GM21423 (cell line): ENCODE measurements at regions not wholly inside any gene's neighbourhood (a gene's known extent, or its start where the extent isn't known, plus 50 kb on each side); places are given as distances from the start of the nearest gene placed in this dataset.
A peak's percentile ranks its signal among the peaks of the same experiment; 100 is the strongest.
"Not testable (repeated sequence)": the region's sequence is repeated elsewhere in the genome, so short reads cannot be mapped to it uniquely, and the experiment has no call there.

ENCODE experiments used
- ATAC-seq: cut with Tn5 transposase; IDR thresholded peaks from one replicate; pipeline ENCODE4 v1.9.1; 2021; ENCODE audit warnings: mild to moderate bottlenecking, moderate library complexity; ENCODE audit not compliant: unreplicated experiment

DNA sequence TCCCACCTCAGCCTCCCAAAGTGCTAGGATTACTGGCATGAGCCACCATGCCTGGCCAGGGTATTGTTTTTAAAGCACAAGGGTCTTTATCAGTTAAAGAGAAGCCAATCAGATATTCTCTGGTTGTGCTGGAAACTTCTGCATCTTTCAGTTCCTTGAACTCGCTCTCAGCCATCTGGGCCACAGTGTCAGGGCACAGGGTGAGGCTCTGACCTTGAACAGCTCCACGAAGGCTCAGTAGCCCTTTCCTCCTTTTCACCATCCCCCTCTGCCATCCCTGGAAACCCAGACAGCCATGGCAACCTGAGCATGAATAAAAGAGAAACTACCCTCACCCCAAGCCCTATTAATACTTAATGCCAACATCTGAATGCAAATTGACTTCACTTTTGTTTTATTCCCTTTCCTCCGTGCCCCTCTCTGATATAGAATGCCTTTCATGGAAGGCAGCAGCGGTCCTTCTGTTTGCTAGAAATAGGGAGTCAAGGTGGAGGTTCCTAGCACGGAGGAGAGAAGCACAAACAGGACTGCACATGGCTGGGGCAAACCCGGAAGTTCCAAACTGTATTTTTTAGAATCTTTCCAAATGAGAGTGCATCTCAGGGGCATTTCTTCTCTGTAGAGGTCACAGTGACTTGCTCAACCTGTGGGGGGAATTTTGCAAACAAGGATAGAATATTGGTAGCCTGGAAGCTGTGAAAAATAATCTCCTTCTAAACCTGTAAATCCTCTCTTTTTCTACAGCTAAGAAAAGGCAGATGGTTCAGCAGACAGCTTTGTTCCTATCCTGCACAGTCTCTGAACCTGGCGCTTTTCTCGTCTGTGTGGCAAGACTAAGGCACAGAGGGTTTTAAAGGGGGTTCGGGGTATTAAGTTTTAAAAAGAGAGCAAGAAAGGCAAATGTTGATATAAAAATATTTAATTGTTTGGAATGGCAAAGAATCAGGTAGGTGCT is 176.4 kb upstream of the RREB1 start:
- ATAC-seq: no peak

DNA sequence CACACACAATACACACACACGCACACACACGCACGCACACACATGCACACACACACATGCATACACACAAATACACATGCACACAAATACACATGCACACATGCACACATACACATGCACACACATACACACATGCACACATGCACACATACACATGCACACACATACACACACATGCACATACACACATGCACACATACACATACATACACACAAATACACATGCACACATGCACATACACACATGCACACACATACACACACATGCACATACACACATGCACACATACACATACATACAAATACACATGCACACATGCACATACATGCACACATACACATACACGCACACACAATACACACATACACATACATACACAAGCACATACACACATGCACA is 175.4 kb upstream of the RREB1 start:
- ATAC-seq: no peak

- ATAC-seq: no peak
These were observed 174.8 kb upstream of the RREB1 start for GRCh38 chr6:6932968-6933367.

GRCh38 chr6:6940031-6941025 is 167.4 kb upstream of the RREB1 start:
- no peak for ATAC-seq

DNA sequence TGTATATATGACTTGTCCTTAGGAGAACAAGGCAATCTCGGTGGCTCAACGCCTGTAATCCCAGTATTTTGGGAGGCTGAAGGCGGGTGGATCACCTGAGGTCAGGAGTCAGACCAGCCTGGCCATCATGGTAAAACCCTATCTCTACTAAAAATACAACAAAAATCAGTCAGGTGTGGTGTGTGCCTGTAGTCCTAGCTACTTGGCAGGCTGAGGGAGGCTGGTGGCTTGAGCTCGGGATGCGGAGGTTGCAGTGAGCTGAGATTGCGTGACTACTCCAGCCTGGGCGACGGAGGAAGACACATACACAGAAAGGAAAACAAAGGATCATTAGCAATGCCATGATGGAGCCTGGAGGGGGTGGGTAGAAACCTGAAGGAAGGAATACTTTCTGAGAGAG is 166.6 kb upstream of the RREB1 start:
- no peak for ATAC-seq

DNA sequence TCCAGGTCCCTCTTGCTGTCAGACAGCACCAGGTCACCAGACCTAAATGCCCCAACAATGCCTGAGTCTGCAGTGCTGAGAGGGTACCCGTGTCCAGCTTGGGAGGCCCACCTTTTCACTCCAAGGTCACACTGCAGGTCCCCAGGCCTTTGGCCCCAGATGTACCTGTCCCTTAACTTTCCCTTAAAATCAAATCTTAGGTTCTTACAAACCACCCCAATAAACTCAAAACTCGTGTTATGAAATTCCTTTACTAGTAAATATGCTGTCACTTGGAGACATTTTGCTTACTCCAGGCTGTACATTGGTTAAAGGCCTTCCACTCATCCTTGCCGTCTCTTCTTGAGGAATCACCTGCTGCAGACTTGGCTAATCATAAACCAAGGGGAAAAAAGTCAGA is 165.7 kb upstream of the RREB1 start:
- ATAC-seq: no peak

DNA sequence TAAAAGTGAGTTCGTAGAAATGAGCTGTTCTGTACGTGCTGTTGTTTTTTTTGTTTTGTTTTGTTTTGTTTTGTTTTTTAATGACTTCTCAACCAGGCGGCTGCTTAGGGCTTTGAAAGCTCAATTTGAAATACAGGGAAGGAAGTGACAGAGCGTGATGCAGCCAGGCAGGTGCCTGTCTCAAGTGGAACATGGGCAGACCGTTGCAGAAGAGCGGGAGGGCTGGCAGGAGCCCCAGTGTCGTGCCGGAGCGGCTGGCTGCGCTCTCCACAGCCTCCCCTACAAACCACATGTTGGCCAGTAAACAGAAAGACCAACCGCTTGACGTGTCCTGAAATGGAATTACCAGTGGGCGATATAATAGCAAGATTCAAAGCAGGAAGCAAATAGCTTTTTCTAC is 164.9 kb upstream of the RREB1 start:
- peak; percentile 83 for ATAC-seq

- ATAC-seq: no peak
These were observed 164.3 kb upstream of the RREB1 start for GRCh38 chr6:6943421-6943820.

- no peak for ATAC-seq
These were observed 161.3 kb upstream of the RREB1 start for GRCh38 chr6:6946206-6947155.

DNA sequence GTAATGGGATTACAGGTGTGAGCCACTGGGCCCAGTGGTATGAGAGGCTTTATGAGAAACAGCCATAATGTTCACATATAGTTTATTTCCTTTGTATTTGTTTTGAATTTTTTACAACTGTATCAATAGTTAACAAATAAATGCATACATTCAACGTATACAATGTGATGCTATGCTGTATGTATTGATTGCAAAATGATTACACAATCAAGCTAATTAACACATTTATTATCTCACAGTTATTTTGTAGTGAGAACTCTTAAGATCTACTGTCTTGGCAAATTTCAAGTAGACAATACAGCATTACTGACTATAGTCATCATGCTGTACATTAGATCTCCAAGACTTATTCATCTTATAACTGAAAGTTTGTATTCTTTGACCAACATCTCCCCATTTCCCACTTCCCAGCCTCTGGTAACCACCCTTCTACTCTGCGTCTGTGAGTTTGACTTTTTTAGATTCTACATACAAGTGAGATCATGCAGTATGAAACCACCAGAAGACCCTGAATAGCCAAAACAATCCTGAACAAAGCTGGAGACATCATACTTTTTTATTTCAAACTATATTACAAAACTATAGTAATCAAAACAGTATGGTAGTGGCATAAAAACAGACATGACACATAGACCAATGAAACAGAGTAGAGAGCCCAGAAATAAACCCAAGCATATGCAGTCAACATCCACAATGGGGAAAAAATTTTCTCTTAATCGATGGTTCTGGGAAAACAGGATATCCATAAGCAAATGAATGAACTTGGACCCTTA is 157.2 kb upstream of the RREB1 start:
- no peak for ATAC-seq

DNA sequence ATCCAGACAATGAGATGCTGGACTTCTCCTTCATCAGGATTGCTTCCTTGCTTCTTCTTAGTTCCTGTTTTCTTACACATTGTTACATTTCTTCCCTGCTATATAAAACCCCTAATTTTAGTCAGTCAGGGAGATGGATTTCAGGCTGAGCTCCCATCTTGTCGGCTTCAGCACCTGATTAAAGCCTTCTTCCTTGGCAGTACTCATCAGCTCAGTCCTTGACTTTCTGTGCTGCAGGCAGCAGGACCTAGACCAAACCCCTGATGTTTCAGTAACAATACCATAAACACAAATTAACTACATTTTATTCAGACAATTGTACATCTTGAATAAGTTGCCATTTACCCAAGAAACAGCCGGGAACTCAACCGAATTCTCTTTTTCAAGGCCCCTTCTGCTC is 156.4 kb upstream of the RREB1 start:
- ATAC-seq: no peak

DNA sequence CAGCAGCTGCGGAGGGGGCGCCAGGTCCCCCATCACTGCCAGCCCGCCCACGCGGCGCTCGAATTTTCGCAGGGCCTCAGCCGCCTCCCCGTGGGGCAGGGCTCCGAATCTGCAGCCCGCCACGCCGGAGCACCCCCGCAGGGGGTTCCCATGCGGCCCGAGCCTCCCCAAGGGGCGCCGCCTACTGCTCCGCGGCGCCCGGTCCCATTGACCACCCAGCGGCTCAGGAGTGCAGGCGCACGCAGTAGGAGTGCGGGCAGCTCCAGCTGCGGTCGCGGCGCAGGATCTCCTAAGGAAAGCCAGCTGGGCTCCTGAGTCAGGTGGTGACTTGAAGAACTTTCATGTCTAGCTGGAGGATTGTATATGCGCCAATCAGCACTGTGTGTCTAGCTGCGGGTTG is 155.3 kb upstream of the RREB1 start:
- no peak for ATAC-seq

- not testable (repeated sequence) for ATAC-seq
These were observed 154.8 kb upstream of the RREB1 start for GRCh38 chr6:6952927-6953326.

- ATAC-seq: no peak
These were observed 147.1 kb upstream of the RREB1 start for GRCh38 chr6:6960571-6961251.

DNA sequence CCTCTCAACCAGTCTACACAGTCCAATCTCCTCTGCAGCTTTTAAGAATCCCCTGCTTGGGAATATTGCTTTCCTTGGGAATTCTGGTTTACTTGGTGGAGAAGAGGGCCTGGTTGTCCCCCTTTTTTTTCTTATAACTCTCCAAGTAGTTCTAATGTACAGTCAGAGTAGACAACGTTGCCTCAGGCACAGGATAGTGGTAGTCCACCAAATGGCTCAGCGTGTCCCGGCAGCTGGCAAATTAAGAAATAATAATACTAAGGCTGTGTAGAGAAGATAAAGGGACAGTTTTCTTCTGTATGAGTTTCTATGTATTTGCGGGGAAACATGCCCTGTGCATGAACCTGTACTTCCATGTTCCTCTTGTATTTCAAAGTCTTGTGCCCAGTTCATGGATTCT is 145.7 kb upstream of the RREB1 start:
- ATAC-seq: no peak

- no peak for ATAC-seq
These were observed 145.1 kb upstream of the RREB1 start for GRCh38 chr6:6962699-6963098.

- not testable (repeated sequence) for ATAC-seq
These were observed 144.4 kb upstream of the RREB1 start for GRCh38 chr6:6963390-6963789.

DNA sequence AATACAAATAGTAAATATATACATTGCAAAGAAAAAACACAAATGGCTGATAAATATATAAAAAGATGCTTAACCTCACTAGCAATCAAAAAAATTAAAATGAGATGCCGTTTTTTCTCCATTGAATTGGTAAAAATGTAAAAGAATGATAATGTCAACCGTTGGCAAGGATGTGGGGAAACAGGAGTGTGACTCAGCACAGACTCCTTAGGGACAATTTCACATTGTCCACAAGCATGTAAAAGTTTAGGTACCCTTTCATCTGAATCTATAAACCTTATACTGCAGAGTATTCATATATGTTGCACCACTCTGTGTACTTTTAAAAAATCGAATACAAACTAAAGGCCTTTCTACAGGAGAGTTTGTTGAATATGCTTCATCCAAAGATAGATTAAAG is 143.1 kb upstream of the RREB1 start:
- ATAC-seq: no peak

- no peak for ATAC-seq
These were observed 141.6 kb upstream of the RREB1 start for GRCh38 chr6:6966127-6966526.
